Natural killer cell (primary cell): ENCODE measurements at regions not wholly inside any gene's neighbourhood (a gene's known extent, or its start where the extent isn't known, plus 50 kb on each side); places are given as distances from the start of the nearest gene placed in this dataset.
A peak's percentile ranks its signal among the peaks of the same experiment; 100 is the strongest.

Experiments
- ATAC-seq, 3 donors: fragments of 150-1000 bp in 2 of 3; fragments of 200-7000 bp in 1 of 3; cut with Tn5 transposase; 1 replicate in 1 of 3; 2 replicates in 2 of 3; pipeline ENCODE4 v1.10.0; 2021; ENCODE audit warnings: mild to moderate bottlenecking in 2 of 3, moderate library complexity in 2 of 3
- DNase-seq, 2 donors: peaks; one replicate each; pipeline versions ENCODE4 v3.0.0 to v3.0.0-alpha.2; 2013 to 2021; ENCODE audit warnings: mixed read lengths in 1 of 2
- H3K27ac ChIP-seq: one replicate; pipeline ENCODE4 v1.5.1; 2013; ENCODE audit warnings: mild to moderate bottlenecking, low read length
- H3K27me3 ChIP-seq: one replicate; pipeline ENCODE4 v1.6.1; 2013; ENCODE audit warnings: low read length; ENCODE audit not compliant: control insufficient read depth, insufficient read depth
- H3K36me3 ChIP-seq: one replicate; pipeline ENCODE4 v1.6.1; 2013; ENCODE audit warnings: low read length; ENCODE audit not compliant: control insufficient read depth, insufficient read depth
- H3K4me1 ChIP-seq: one replicate; pipeline ENCODE4 v1.6.1; 2013; ENCODE audit warnings: low read length; ENCODE audit not compliant: control insufficient read depth, insufficient read depth
- H3K4me3 ChIP-seq: one replicate; pipeline ENCODE4 v1.5.1; 2013; ENCODE audit warnings: low read length
- H3K9me3 ChIP-seq: one replicate; pipeline ENCODE4 v1.6.1; 2013; ENCODE audit warnings: low read length; ENCODE audit not compliant: control insufficient read depth, insufficient read depth
- H3K27ac Mint-ChIP-seq, 2 donors: one replicate each; pipeline ENCODE4 v1.8.0; 2022; ENCODE audit warnings: mild to moderate bottlenecking in 2 of 2, mixed read lengths in 2 of 2, moderate library complexity in 1 of 2
- H3K27me3 Mint-ChIP-seq, 2 donors: one replicate each; pipeline ENCODE4 v1.8.0; 2022; ENCODE audit warnings: low read depth in 2 of 2, mixed read lengths in 2 of 2
- H3K36me3 Mint-ChIP-seq: one replicate; pipeline ENCODE4 v1.8.0; 2022; ENCODE audit warnings: mixed read lengths
- H3K4me1 Mint-ChIP-seq, 2 donors: one replicate each; pipeline ENCODE4 v1.8.0; 2022; ENCODE audit warnings: mixed read lengths in 2 of 2
- H3K4me3 Mint-ChIP-seq: one replicate; pipeline ENCODE4 v1.8.0; 2022; ENCODE audit warnings: mild to moderate bottlenecking, moderate library complexity, mixed read lengths
- H3K9me3 Mint-ChIP-seq, 2 donors: one replicate each; pipeline ENCODE4 v1.8.0; 2022; ENCODE audit warnings: mixed read lengths in 2 of 2
- WGBS: methylation state at CpG from one replicate; pipeline ENCODE4 v1.1.7; 2013; ENCODE audit warnings: missing lambda C conversion rate; ENCODE audit not compliant: insufficient coverage; 5-methylcytosine and 5-hydroxymethylcytosine counted together
- intact Hi-C: fragments of 100-400 bp; cut with micrococcal nuclease; formaldehyde crosslinking; loops from one replicate; pipeline ENCODE4 v1.14.2; 2022
- TF ChIP-seq, protein P1 (sequence below): fragments of 200-600 bp; IDR thresholded peaks from one replicate; pipeline ENCODE4 v1.8.0; 2022; ENCODE audit warnings: antibody characterized with exemption

DNA sequence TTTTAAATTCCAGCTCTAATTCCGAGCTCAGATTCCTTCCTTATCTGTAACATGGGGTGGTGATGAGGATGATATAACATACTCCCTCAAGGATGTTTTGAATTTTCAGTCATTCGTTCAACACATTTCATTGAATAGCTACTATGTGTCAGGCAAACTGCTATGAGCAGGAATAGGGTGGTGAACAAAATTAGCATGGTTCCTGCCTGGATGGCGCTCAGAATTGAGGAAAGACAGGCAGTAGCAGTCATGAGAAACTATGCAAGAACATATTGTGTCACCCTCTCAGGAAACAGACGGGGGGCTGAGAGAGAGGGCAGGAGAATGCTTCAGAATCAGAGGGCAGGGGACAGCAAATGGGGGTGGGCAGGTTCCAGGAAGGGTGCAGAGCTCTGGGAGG, 265.2 kb downstream of the NSG2 start:
- DNase-seq (no peak), ATAC-seq (no peak)
- Mint-ChIP-seq H3K9me3 (no peaks in the 10 kb centered on the region), H3K27me3 (peaks cover 16 to 23% of the 10 kb centered on the region in 2 donors), H3K36me3 (no peaks in the 10 kb centered on the region), H3K4me3 (no peak overlapping the region), H3K27ac (no peak overlapping the region), H3K4me1 (peaks cover 0 to 5% of the 10 kb centered on the region in 2 donors)
- H3K4me1 ChIP-seq = peaks cover 3% of the 10 kb centered on the region
- 57% methylated on average over 3 of the region's 4 CpGs for WGBS
- no peaks in the 10 kb centered on the region for H3K9me3 ChIP-seq
- H3K36me3 ChIP-seq = no peaks in the 10 kb centered on the region
- no peak overlapping the region for H3K27ac ChIP-seq
- TF ChIP-seq, protein P1, sequence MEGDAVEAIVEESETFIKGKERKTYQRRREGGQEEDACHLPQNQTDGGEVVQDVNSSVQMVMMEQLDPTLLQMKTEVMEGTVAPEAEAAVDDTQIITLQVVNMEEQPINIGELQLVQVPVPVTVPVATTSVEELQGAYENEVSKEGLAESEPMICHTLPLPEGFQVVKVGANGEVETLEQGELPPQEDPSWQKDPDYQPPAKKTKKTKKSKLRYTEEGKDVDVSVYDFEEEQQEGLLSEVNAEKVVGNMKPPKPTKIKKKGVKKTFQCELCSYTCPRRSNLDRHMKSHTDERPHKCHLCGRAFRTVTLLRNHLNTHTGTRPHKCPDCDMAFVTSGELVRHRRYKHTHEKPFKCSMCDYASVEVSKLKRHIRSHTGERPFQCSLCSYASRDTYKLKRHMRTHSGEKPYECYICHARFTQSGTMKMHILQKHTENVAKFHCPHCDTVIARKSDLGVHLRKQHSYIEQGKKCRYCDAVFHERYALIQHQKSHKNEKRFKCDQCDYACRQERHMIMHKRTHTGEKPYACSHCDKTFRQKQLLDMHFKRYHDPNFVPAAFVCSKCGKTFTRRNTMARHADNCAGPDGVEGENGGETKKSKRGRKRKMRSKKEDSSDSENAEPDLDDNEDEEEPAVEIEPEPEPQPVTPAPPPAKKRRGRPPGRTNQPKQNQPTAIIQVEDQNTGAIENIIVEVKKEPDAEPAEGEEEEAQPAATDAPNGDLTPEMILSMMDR = no peak
- intact Hi-C loops = loop anchor here (5.0 kb wide), 2 partner anchors 693 to 1018 kb away; partner anchors contain the start of gene BOD1
- peaks cover 4% of the 10 kb centered on the region for H3K27me3 ChIP-seq
- H3K4me3 ChIP-seq = no peak overlapping the region

DNA sequence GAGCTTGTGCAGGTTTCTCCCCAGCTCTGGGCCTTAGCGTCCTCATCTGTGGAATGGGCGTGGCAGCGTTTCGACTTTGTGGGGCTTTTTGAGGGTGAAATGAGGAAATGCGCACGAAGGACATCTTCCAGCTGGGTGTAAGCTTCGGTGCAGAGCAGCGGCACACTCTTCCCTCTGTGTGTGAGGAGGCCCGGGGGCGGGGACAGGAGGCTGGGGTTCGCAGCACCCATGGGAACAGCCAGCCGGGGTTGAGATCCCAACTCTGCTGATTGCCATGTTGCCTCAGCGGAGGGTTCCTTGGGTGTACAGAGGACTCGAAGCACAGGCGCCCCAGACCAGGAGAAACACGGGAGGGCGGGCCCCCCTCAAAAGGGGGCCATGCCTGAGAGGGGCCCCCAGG, 265.6 kb downstream of the NSG2 start:
- intact Hi-C loops = loop anchor here (5.0 kb wide), 2 partner anchors 694 to 1019 kb away; partner anchors contain the start of gene BOD1
- no peaks in the 10 kb centered on the region for H3K36me3 ChIP-seq
- H3K27ac ChIP-seq = no peak overlapping the region
- H3K4me1 Mint-ChIP-seq = peaks cover 0 to 5% of the 10 kb centered on the region in 2 donors
- DNase-seq (no peak), ATAC-seq (no peak)
- no peaks in the 10 kb centered on the region for H3K36me3 Mint-ChIP-seq
- H3K9me3 ChIP-seq = no peaks in the 10 kb centered on the region
- H3K27ac Mint-ChIP-seq = no peak overlapping the region
- peaks cover 16 to 23% of the 10 kb centered on the region in 2 donors for H3K27me3 Mint-ChIP-seq
- 81% methylated on average over 17 of the region's 17 CpGs for WGBS
- no peak overlapping the region for H3K4me3 Mint-ChIP-seq
- peaks cover 4% of the 10 kb centered on the region for H3K27me3 ChIP-seq
- peaks cover 3% of the 10 kb centered on the region for H3K4me1 ChIP-seq
- no peaks in the 10 kb centered on the region for H3K9me3 Mint-ChIP-seq
- no peak overlapping the region for H3K4me3 ChIP-seq
- TF ChIP-seq, protein P1 = no peak

DNA sequence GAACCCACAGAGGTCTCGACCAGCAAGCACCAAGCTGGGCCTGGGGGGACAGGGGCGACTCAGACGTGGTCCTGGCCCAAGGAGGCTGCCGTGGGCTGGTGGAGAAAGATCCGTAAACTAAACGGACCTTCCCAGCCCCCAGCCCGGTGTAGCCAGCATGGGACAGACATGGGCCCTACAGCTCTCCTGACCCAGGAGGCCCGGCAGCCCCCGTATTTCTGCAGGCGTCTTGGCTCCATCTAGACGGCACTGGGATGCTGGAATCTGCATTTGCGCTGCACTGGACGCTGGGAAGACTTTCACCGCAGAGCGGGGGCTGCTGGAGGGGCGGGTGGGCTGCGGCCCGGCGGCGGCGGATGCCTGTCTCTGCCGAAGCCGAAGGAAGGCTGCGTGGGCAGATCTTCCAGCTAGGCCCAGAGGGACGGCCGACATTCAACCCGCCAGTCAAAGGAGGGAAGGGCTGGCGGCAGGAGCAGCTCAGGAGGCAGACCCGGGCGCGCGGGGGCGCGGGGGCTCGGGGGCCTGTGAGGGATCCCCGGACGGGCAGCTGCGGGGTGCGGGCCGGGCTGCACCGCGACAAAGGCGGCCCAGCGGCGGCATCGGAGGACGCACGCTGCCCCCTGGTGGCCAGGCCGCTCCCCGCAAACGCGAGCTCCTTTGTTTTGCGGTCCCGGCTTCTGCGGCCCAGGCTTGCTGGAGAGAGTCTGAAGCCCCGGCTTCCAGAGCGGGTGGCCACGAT, 266.2 kb downstream of the NSG2 start:
- WGBS = 9% methylated on average over 58 of the region's 58 CpGs
- H3K27me3 Mint-ChIP-seq = peaks cover 16 to 23% of the 10 kb centered on the region in 2 donors
- no peaks in the 10 kb centered on the region for H3K36me3 Mint-ChIP-seq
- H3K4me1 Mint-ChIP-seq = peaks cover 0 to 5% of the 10 kb centered on the region in 2 donors
- ATAC-seq = peak in 2 of 3 donors; percentile 55 to 77
- no peak overlapping the region for H3K27ac ChIP-seq
- intact Hi-C loops = loop anchor here (5.0 kb wide), 2 partner anchors 694 to 1019 kb away; partner anchors contain the start of gene BOD1
- peaks cover 3% of the 10 kb centered on the region for H3K4me1 ChIP-seq
- H3K36me3 ChIP-seq = no peaks in the 10 kb centered on the region
- no peak overlapping the region for H3K27ac Mint-ChIP-seq
- no peak overlapping the region for H3K4me3 Mint-ChIP-seq
- H3K27me3 ChIP-seq = peaks cover 4% of the 10 kb centered on the region
- no peaks in the 10 kb centered on the region for H3K9me3 Mint-ChIP-seq
- H3K4me3 ChIP-seq = no peak overlapping the region
- peak; percentile 22 to 66 for DNase-seq
- TF ChIP-seq, protein P1 = peak; percentile 49
- H3K9me3 ChIP-seq = no peaks in the 10 kb centered on the region
